NCI-H2107 (cell line): ENCODE measurements at regions not wholly inside any gene's neighbourhood (a gene's known extent, or its start where the extent isn't known, plus 50 kb on each side); places are given as distances from the start of the nearest gene placed in this dataset.

Experiments
- DNase-seq: peaks from one replicate; lab custom pipeline; 2025; lab: John Stamatoyannopoulos, UW

GRCh38 chr18:57991552-57991951 is 52.5 kb upstream of the NEDD4L start:
- DNase-seq: no peak

- DNase-seq: no peak
Observed at GRCh38 chr18:57989536-57989935, 54.5 kb upstream of the NEDD4L start.

- DNase-seq: peak; percentile 45
Observed at GRCh38 chr18:57984490-57985115, 59.4 kb upstream of the NEDD4L start.

GRCh38 chr18:57983965-57984364 is 60.1 kb upstream of the NEDD4L start:
- DNase-seq: no peak

- DNase-seq: no peak
Observed at GRCh38 chr18:57983472-57983871, 60.6 kb upstream of the NEDD4L start.

- no peak for DNase-seq
Observed at GRCh38 chr18:57982372-57983021, 61.5 kb upstream of the NEDD4L start.

- DNase-seq: no peak
Observed at GRCh38 chr18:57981308-57982028, 62.6 kb upstream of the NEDD4L start.

- DNase-seq: peak; percentile 60
Observed at GRCh38 chr18:57980573-57981307, 63.3 kb upstream of the NEDD4L start.

GRCh38 chr18:57976230-57976773 is 67.7 kb upstream of the NEDD4L start:
- no peak for DNase-seq

GRCh38 chr18:57975805-57976204 is 68.2 kb upstream of the NEDD4L start:
- no peak for DNase-seq

GRCh38 chr18:57974585-57975265 is 69.3 kb upstream of the NEDD4L start:
- DNase-seq: no peak

- no peak for DNase-seq
Observed at GRCh38 chr18:57973889-57974288, 70.1 kb upstream of the NEDD4L start.

- DNase-seq: no peak
Observed at GRCh38 chr18:57970356-57971095, 73.5 kb upstream of the NEDD4L start.

GRCh38 chr18:57969824-57970223 is 74.2 kb upstream of the NEDD4L start:
- DNase-seq: no peak

- no peak for DNase-seq
Observed at GRCh38 chr18:57965246-57965645, 78.8 kb upstream of the NEDD4L start.

GRCh38 chr18:57961876-57962505 is 82.0 kb upstream of the NEDD4L start:
- no peak for DNase-seq

- DNase-seq: no peak
Observed at GRCh38 chr18:57961411-57961810, 82.6 kb upstream of the NEDD4L start.

- peak; percentile 28 for DNase-seq
Observed at GRCh38 chr18:57959278-57959677, 84.7 kb upstream of the NEDD4L start.

GRCh38 chr18:57957210-57957609 is 86.8 kb upstream of the NEDD4L start:
- DNase-seq: no peak

- DNase-seq: no peak
Observed at GRCh38 chr18:57956491-57956890, 87.5 kb upstream of the NEDD4L start.

- DNase-seq: no peak
Observed at GRCh38 chr18:57954935-57955334, 89.1 kb upstream of the NEDD4L start.
